NCI-H2081 treated with DMSO at 0.1 percent for 48 hours (cell line): ENCODE measurements at regions not wholly inside any gene's neighbourhood (a gene's known extent, or its start where the extent isn't known, plus 50 kb on each side); places are given as distances from the start of the nearest gene placed in this dataset.
A peak's percentile ranks its signal among the peaks of the same experiment; 100 is the strongest.

Experiments
- DNase-seq: peaks from one replicate; lab custom pipeline; 2025; lab: John Stamatoyannopoulos, UW

GRCh38 chr6:139593081-139593480 is 218.6 kb upstream of the CITED2 start:
- DNase-seq = no peak

- DNase-seq = no peak
These were observed 217.6 kb upstream of the CITED2 start for GRCh38 chr6:139592011-139592410.

DNA sequence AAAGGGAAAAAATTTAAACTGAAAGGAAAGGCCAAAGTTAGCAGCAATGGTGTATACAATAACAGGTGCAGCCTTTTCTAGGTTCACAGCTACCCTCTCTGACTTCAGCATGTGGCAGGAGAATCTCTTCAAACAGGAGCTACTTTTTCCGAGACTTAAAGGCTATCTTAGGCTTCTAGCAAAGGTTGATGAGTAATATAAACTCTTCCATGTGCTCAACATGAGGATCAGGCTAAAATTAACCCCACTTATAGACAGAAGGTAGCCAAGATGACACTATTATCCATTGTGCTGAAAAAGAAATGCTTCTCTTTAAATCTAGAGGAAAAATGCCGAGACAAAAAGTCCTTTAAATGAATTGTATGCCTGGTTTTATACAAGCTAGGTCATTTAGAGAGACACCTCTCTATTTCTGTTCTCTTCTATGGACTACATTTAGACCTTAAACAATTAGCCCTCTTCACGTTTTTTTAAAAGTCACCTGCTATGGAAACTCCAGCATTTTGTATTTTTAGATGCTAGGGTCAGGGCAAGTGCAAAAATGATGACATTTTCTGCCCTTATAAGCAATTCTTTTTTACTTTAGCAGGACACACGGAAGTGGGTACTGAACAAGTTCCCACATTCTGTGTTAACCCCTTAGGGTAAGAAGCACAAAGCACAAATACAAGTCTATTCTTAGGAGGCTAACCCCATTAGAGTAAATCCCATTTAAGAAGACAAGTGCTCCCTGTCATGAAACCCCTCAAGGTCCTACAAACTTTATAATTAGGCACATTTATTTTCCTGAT is 216.8 kb upstream of the CITED2 start:
- no peak for DNase-seq

DNA sequence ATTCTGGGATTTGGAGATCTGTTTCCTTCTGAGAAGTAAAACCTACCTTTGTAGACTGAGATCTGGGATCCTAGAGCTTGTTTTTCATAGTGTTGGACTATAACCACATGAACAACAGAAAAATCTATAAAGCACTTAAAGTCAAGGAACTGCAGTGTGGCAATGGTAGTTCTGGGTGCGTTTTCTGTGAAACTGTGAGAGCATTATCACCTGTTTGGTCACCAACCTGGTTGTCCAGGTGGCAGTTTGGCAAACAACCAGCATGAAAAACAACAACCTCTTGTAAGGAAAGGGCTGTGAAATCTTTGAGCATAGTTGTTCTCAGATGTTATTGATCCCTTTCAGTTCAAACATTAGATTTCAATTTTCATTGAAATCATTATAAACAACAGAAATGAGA is 215.8 kb upstream of the CITED2 start:
- no peak for DNase-seq

GRCh38 chr6:139588734-139589593 is 214.5 kb upstream of the CITED2 start:
- peak; percentile 24 for DNase-seq

DNA sequence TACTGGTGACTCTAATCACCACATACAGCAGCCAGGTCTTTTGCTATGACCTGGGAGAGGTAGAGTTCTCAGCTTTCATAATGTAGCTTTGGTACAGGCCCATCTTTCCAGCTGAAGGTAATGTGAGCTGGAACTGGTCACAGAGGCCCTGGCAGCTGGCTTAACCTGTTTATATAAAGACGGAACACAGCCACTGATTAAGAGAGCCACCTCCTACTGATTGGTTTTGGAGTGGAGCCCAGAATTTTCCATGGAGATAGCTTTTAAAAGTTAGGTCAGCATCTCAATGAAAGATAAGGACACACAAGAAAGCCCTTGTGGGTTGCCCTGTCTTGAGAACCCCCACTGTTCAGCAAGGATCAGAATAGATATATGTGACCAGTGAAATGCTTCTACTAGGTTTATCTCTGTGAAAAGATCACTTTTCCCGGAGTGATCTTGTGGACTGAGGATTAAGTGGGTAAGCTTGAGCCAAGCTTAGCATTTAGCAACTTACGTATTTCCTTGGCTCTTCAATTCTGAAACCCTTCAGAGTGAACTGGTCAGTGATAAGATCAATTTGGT is 213.7 kb upstream of the CITED2 start:
- DNase-seq = peak; percentile 61

- no peak for DNase-seq
These were observed 213.0 kb upstream of the CITED2 start for GRCh38 chr6:139587469-139587868.

- no peak for DNase-seq
These were observed 211.8 kb upstream of the CITED2 start for GRCh38 chr6:139586273-139586672.

GRCh38 chr6:139584599-139584998 is 210.2 kb upstream of the CITED2 start:
- DNase-seq = no peak

GRCh38 chr6:139583420-139583819 is 209.0 kb upstream of the CITED2 start:
- no peak for DNase-seq

GRCh38 chr6:139582956-139583355 is 208.5 kb upstream of the CITED2 start:
- no peak for DNase-seq

DNA sequence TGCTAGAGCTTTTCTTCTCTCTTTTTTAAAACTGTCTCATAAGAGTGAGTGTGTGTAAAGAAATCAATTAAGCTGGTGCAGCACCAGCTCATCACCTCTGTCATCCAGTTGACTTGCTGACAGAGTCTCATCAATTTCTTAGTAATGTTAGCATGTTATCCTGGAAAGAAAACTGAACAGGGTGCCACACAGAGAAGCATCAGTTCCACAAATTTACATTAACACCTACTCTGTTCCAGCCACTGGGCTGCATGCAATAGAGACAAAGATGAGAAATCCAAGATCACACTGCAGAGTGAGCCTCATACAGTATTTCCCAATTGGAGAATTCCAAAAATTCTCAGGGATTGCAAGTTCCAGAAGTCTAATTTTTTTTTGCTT is 207.0 kb upstream of the CITED2 start:
- no peak for DNase-seq

DNA sequence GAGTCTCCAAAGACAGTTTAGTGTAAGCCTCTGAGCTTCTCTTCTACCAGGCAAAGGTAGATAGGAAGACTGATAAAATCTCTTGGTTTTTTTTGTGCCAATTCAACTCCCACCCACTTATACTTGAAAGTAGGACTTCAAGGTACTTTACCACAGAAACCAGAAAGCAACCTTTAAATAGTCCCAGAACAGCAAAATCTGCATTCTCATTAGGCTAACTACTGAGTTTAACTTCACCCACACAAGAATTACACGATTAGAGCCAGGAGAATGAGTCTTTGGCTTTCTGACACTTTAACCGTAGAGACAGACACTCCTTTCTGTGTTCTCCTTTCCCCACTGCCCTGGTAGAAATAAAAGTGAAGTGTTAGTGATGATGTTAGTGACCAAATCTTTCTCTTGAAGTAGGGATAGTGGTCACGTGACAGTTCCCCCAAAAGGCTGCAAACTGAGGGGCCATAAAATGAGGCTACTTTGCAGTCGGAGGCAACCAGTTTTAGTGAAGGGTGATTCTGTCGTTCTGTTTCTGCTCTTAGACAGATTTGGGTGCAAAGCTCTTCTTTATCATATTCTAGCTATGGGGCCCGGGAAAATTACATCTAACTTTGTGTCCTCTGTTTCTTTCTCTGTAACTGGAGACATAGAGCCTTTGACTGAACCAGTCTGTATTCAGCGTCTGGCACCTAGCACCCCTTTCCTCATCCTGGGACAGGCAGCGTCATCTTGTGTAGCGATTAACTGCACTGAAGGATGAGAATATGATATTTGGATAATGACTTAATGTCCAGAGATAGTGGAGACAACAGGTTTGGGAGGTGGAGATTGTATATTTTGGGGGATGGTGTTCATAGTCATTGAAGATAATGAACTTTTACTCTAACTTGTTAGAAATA is 206.4 kb upstream of the CITED2 start:
- no peak for DNase-seq

DNA sequence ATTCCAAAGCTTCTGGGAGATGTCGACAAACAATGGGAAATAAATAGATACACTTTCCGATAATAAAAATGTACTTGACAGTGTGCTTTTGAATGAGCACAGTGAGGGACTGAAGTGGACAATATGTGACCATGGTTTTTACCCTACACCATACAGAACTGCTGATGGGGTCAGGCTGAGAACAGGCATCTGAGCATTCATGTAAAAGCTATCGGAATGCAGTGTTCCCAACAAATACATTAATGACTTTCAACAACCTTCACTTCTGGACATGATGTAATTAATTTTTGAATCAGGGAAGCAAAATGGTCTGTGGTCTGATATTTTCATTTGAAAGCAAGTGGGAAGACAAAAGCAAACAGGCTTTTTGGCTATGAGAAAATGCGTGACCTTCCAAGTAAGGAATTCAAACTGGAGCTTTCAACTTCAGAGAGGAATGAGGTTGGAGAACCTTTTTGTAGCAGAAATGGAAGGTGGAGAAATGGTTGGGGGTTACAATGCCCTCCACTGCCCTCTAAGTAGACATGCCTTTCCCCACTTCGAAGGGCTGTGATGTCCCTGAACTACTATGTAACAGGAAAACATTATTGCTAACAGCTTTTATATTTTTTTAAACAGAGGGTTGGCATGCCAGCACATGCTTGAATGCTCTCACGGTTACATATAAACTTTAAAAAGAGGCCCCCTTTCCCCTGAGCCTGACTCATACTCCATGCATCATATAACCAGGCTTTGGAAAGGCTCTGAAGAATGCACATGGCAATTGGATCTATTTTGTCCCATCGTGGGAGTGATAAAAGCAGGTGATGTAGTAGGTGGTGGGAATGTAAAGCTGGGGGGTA is 203.5 kb upstream of the CITED2 start:
- no peak for DNase-seq

GRCh38 chr6:139577124-139577762 is 202.8 kb upstream of the CITED2 start:
- DNase-seq = no peak

- no peak for DNase-seq
These were observed 197.6 kb upstream of the CITED2 start for GRCh38 chr6:139572001-139572400.

- no peak for DNase-seq
These were observed 195.7 kb upstream of the CITED2 start for GRCh38 chr6:139570166-139570565.

DNA sequence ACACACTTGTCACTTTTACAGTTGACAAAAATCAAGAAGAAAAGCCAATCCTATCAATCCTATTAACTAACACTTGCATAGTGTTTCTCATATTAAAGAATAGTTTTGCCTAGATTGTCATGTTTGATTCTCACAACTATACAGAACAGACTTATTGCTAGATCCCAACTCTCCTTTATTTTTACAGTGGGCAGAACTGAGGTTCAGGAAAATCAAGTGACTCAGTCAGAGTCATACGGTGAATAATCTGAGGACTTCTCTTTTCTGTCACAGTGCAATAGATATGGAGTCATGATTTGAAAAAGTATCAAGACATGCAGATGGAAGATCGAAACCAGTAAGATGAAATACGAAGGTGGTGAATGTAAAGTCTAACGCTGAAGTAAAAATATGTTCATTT is 195.1 kb upstream of the CITED2 start:
- no peak for DNase-seq

GRCh38 chr6:139568956-139569538 is 194.6 kb upstream of the CITED2 start:
- DNase-seq = no peak
